GM18511 (cell line): ENCODE measurements at regions not wholly inside any gene's neighbourhood (a gene's known extent, or its start where the extent isn't known, plus 50 kb on each side); places are given as distances from the start of the nearest gene placed in this dataset.
"Not testable (repeated sequence)": the region's sequence is repeated elsewhere in the genome, so short reads cannot be mapped to it uniquely, and the experiment has no call there.

Experiments used
- ATAC-seq: cut with Tn5 transposase; IDR thresholded peaks from one replicate; pipeline ENCODE4 v1.9.1; 2021; ENCODE audit warnings: mild to moderate bottlenecking, moderate library complexity; ENCODE audit not compliant: unreplicated experiment

- ATAC-seq = no peak
Observed at GRCh38 chr6:4510317-4510716, 265.9 kb upstream of the CDYL start.

DNA sequence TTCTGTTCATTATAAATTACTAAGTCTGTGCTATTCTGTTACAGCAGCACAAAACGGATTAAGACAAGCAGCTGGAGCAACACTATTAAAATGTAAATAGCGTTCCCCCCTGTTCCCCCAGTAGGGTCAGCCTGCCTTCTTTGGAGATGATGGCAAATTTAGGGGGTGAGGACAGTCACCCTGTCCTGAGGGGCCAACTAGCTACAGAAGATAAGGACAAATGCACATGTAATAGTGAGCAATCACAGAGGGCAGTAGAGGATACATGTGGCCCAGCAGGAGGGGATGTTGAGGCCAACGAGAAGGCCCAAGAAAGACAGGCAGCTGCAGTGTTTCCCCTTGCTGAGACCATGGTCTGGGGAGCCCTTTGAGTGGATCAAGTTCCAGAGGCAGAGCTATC, 266.7 kb upstream of the CDYL start:
- ATAC-seq = no peak

DNA sequence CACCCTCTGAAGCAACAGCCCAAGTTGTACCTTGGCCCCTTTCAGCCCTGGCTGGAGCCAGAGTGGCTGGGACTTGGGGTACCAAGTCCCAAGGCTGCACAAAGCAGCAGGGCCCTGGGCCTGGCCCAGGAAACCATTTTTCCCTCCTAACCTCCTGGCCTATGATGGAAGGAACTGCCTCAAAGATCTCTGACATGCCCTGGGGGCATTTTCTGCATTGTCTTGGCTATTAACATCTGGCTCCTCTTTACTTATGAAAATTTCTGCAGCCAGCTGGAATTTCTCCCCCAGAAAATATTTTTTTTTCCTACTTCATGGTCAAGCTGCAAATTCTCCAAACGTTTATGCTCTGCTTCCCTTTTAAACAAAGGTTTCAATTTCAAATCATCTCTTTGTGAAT, 269.4 kb upstream of the CDYL start:
- ATAC-seq = no peak

DNA sequence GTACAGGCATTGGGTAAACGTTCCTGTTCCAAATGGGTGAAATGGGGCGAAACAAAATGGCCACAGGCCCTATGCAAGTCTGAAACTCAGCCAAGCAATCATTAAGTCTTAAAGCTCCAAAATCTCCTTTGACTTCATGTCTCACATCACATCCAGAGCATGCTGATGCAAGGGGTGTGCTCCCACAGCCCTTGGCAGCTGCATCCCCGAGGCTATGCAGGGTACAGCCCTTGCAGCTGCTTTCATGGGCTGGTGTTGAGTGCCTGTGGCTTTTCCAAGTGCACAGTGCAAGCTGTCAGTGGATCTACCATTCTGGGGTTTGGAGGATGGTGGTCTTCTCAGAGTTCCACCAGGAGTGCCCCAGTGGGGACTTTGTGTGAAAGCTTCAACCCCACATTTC, 270.0 kb upstream of the CDYL start:
- ATAC-seq = no peak

DNA sequence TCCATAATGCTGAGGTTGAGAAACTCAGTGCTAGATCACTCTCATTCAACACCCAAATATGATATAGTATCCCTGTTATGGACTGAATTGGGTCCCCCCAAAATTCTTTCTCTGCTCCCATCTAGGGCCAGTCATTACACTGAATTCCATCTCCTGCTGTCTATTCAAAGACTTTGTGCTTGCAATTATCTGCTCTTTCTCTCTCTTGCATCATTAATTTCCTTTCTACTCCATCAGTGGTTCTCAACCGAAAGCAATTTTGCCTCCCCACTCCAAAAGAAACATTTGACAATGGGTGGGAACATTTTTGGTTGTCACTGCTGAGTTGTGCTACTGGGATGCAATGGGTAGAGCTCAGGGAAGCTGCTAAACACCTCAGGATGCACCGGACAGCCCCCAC, 271.5 kb upstream of the CDYL start:
- ATAC-seq = no peak

GRCh38 chr6:4503700-4504099, 272.5 kb upstream of the CDYL start:
- no peak for ATAC-seq

DNA sequence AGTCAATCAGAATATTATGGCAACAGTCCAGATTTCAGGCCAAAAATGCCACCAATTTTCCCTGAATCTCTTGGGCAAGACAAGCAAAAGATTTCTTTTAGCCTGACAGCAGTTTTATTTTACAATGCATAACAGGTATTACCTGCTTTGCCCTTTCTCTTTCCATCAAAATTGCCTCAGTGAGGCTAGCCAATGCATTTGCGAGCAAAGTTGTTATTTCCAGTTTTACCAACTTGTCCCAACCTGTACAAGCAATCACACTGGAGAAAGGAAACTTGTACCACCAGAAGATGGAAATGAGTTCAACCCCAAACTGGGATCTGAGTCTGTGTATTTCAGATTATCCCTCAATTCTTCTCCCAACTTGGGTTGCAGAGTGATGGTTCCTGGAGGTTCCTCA, 279.9 kb upstream of the CDYL start:
- no peak for ATAC-seq

GRCh38 chr6:4491501-4492260, 284.5 kb upstream of the CDYL start:
- ATAC-seq = no peak

GRCh38 chr6:4489538-4489937, 286.7 kb upstream of the CDYL start:
- no peak for ATAC-seq

DNA sequence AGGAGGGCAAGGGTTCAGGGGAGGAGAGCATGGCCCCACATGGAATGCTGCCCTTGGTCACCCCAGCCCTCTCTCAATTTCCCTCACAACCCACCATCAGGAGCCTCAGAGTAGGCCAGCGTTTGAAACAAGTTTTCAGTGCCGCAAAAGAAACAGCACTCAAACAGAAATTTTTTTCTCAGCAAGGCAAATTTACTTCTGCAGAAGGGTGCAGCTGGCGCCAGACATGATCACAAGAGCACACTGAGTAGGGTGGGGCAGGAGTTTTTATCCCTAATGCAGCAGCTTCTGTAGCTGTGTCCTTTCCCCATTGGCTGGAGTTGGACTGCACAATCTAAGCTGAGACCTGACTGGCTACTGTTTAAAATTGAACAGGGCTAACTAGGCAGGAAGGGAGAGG, 287.8 kb upstream of the CDYL start:
- ATAC-seq = no peak

- no peak for ATAC-seq
Observed at GRCh38 chr6:4487538-4487937, 288.7 kb upstream of the CDYL start.

DNA sequence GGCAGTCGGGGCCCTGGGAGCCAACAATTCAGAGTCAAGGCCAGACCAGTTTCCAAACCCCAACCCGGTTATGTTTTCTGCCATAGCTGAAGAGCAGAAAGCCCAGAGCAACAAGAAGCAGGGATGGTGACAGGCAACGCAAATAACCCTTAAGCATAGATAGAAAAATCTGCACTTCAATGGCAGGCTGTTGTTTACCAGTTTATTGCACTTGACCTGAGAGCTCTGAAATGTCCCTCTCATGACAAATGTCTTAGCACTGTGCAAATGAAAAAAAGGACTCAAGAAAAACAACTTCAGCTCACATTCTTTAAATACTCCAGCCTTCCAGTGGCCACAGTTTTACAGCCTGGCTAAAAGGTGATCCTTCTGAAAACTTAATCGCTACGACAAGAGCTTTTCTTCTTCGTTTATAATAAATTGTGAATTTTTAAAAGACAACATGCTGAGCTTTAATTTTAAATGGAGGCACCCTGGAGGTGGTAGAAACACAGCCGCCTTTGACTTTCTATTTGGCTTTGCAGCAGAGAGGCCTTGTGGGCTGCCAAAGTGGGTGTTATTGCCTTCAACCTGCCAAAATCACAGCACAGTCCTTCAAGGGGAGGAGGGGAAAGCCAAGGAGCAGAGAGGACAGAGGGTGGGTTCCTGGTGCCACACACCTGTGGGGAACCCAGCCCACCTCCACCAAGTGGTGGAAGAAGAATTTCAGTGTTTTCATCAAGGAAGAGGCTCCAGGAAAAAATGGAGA, 289.5 kb upstream of the CDYL start:
- no peak for ATAC-seq

GRCh38 chr6:4485735-4486134, 290.5 kb upstream of the CDYL start:
- ATAC-seq = no peak

GRCh38 chr6:4482461-4482860, 293.7 kb upstream of the CDYL start:
- ATAC-seq = no peak

DNA sequence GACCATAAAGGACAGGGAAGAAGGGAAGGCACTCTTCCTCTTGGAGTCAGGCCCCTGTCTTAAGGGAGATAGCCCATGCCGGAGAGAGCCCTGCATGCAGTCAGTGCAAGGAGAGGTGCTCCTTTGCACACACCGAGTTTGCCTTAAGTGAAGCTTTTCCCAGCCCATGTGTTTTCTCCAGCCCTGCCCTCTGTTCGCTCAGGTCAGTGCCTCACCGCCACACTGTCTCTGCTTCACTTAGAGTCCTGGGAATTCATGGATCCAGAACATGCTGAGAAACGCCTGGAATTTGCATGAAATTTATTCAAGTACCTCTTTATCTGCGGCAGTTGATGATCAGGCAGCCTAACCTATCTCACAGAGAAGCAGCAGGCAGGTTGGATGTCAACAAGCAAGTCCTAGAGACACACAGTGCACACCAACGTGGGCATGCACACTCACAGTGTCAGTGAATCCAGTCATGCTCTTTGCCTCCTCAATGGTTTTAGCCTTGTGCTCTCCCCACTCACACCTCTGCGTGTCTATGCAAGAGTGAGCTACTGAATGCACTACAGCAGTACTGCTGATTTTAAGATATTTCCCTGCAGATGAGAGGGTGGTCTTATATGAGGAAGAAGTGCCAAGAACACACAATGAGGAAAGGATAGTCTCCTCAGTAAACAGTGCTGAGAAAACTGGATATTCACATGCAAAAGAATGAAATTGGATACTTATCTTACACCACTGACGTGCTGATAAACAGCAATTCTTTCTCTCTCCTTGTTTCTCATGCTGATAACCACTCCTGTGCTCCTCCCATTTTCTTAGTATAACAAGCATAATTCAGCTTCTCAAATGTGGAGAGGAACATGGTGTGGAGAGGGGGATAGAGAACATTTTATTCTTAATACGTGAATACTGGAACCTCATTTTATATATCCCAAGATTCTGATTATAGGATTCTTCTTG, 295.1 kb upstream of the CDYL start:
- no peak for ATAC-seq

DNA sequence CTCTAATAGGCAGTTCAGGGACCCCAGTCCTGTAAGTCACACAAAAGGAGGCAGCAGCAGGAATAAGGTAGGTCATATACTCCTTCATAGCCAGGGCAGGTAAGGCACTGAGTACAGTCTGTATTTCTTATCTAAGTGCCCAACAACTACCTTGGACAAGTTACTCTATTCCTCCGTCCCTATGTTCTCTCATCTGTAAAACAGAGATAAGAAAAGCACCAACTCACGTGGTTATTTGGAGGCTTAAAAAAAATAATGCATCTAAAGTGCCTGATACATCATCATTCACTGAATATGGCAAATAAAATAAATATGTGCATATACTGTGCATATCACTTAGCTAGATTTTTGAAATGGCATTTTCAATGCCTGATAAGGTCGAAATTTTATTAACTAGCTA, 298.1 kb upstream of the CDYL start:
- ATAC-seq = no peak

DNA sequence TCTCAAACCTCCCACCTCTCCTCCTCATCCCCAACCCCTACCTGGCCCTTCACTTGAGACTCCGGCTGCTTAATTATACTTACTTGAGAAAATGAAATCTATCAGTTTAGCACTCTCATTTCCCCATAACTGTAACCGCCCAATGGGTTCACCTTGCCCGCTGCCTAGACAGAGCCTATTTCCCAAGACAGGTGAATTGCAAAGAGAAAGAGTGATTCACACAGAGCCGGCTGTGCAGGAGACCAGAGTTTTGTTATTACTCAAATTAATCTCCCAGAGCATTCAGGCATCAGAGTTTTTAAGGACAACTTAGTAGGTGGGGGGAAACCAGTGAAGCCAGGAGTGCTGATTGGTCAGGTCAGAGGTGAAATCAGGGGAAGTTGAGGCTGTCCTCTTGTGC, 301.4 kb upstream of the CDYL start:
- no peak for ATAC-seq

- ATAC-seq = no peak
Observed at GRCh38 chr6:4472969-4473642, 303.1 kb upstream of the CDYL start.

- no peak for ATAC-seq
Observed at GRCh38 chr6:4472222-4472621, 304.0 kb upstream of the CDYL start.

- not testable (repeated sequence) for ATAC-seq
Observed at GRCh38 chr6:4471515-4471914, 304.7 kb upstream of the CDYL start.

- no peak for ATAC-seq
Observed at GRCh38 chr6:4470698-4471210, 305.4 kb upstream of the CDYL start.
